A673 (cell line): ENCODE measurements at regions not wholly inside any gene's neighbourhood (a gene's known extent, or its start where the extent isn't known, plus 50 kb on each side); places are given as distances from the start of the nearest gene placed in this dataset.
"Not testable (repeated sequence)": the region's sequence is repeated elsewhere in the genome, so short reads cannot be mapped to it uniquely, and the experiment has no call there.

Source experiments
- BruUV-seq: library from RNA; stranded (reverse); fragments of 400-500 nt; replicated peaks from 2 replicates; lab custom pipeline; 2021; lab: Mats Ljungman, UMichigan
- CTCF ChIA-PET: fragments of 300-600 bp; sonication (Branson Sonifier 250); formaldehyde crosslinking; loops from one replicate; lab custom pipeline; 2022; ENCODE audit warnings: antibody characterized with exemption; lab: Charles Lee
- POLR2A ChIA-PET: fragments of 300-600 bp; sonication (Branson Sonifier 250); formaldehyde crosslinking; loops from one replicate; lab custom pipeline; 2022; ENCODE audit warnings: antibody characterized with exemption; ENCODE audit not compliant: low non-redundant PET; lab: Charles Lee
- DNase-seq: peaks from one replicate; pipeline ENCODE4 v3.0.0-alpha.2; 2015; ENCODE audit warnings: low spot score
- H3K27ac ChIP-seq: fragments of 200-600 bp; sonication (generic); 2 replicates; pipeline ENCODE4 v1.5.1; 2016; ENCODE audit warnings: mixed run types, low read depth, mild to moderate bottlenecking, mixed read lengths, antibody characterized with exemption, low read length; ENCODE audit not compliant: poor library complexity, severe bottlenecking
- H3K27me3 ChIP-seq: fragments of 200-600 bp; sonication (generic); replicated peaks from 2 replicates; pipeline ENCODE4 v1.6.1; 2017; ENCODE audit warnings: mixed run types, low read depth, mild to moderate bottlenecking, mixed read lengths, antibody characterized with exemption, low read length; ENCODE audit not compliant: insufficient read depth, poor library complexity
- H3K36me3 ChIP-seq: fragments of 200-600 bp; sonication (generic); 2 replicates; pipeline ENCODE4 v1.6.1; 2016; ENCODE audit warnings: mixed run types, mild to moderate bottlenecking, mixed read lengths, antibody characterized with exemption, low read length; ENCODE audit not compliant: insufficient read depth, poor library complexity, severe bottlenecking
- H3K4me1 ChIP-seq: fragments of 200-600 bp; sonication (generic); 2 replicates; pipeline ENCODE4 v1.6.1; 2017; ENCODE audit warnings: mixed run types, mild to moderate bottlenecking, mixed read lengths, antibody characterized with exemption, low read length; ENCODE audit not compliant: insufficient read depth, poor library complexity, severe bottlenecking
- H3K4me3 ChIP-seq: fragments of 200-600 bp; sonication (generic); 2 replicates; pipeline ENCODE4 v1.5.1; 2016; ENCODE audit warnings: low read depth, mixed run types, mild to moderate bottlenecking, mixed read lengths, low read length; ENCODE audit not compliant: poor library complexity, severe bottlenecking
- H3K9me3 ChIP-seq: fragments of 200-600 bp; sonication (generic); 2 replicates; pipeline ENCODE4 v1.6.1; 2016; ENCODE audit warnings: mixed run types, low read depth, mild to moderate bottlenecking, mixed read lengths, antibody characterized with exemption, low read length; ENCODE audit not compliant: poor library complexity, severe bottlenecking
- CTCF ChIP-seq: fragments of 300-800, 200-600 bp; sonication (generic); conservative IDR thresholded peaks from 2 replicates; pipeline ENCODE4 v1.5.1; 2017; ENCODE audit warnings: low read depth, mild to moderate bottlenecking, antibody characterized with exemption, low read length, moderate library complexity, mixed read lengths
- EZH2 ChIP-seq: fragments of 200-600 bp; sonication (generic); IDR thresholded peaks from 2 replicates; pipeline ENCODE4 v1.6.1; 2017; ENCODE audit warnings: borderline replicate concordance, low read depth, mild to moderate bottlenecking, mixed read lengths, antibody characterized with exemption, low read length; ENCODE audit not compliant: poor library complexity, severe bottlenecking
- intact Hi-C: fragments of 100-400 bp; cut with micrococcal nuclease; formaldehyde crosslinking; loops from one replicate; pipeline ENCODE4 v1.10.0; 2022; ENCODE audit not compliant: unreplicated experiment

GRCh38 chr10:8338177-8338766, 283.8 kb downstream of the GATA3 start:
- no peaks in the 10 kb centered on the region for H3K4me1 ChIP-seq
- ChIA-PET CTCF (no interaction called here), POLR2A (no interaction called here)
- H3K27ac ChIP-seq = no peak overlapping the region
- H3K27me3 ChIP-seq = peaks cover 3% of the 10 kb centered on the region
- no peak overlapping the region for H3K4me3 ChIP-seq
- H3K9me3 ChIP-seq = no peaks in the 10 kb centered on the region
- TF ChIP-seq CTCF (no peak), EZH2 (no peak)
- BruUV-seq = no TSS peak
- DNase-seq = no peak
- H3K36me3 ChIP-seq = no peaks in the 10 kb centered on the region
- intact Hi-C loops = no loop called here

GRCh38 chr10:8344756-8345155, 290.3 kb downstream of the GATA3 start:
- no peaks in the 10 kb centered on the region for H3K36me3 ChIP-seq
- no peaks in the 10 kb centered on the region for H3K9me3 ChIP-seq
- intact Hi-C loops = no loop called here
- no peaks in the 10 kb centered on the region for H3K27me3 ChIP-seq
- TF ChIP-seq EZH2 (no peak), CTCF (no peak)
- ChIA-PET POLR2A (no interaction called here), CTCF (no interaction called here)
- H3K27ac ChIP-seq = no peak overlapping the region
- no peak overlapping the region for H3K4me3 ChIP-seq
- peaks cover 19% of the 10 kb centered on the region for H3K4me1 ChIP-seq
- DNase-seq = no peak
- no TSS peak for BruUV-seq

- H3K4me3 ChIP-seq = no peak overlapping the region
- H3K36me3 ChIP-seq = no peaks in the 10 kb centered on the region
- no peaks in the 10 kb centered on the region for H3K9me3 ChIP-seq
- no peak overlapping the region for H3K27ac ChIP-seq
- BruUV-seq = no TSS peak
- TF ChIP-seq EZH2 (no peak), CTCF (no peak)
- no peaks in the 10 kb centered on the region for H3K27me3 ChIP-seq
- CTCF ChIA-PET = no interaction called here
- intact Hi-C loops = no loop called here
- POLR2A ChIA-PET = interaction anchor here (0.6 kb wide), 1 partner anchor 15 kb away, joined by 5 read pairs; no protein-coding TSS in a partner anchor
- H3K4me1 ChIP-seq = peaks cover 30% of the 10 kb centered on the region
- peak; percentile 35 for DNase-seq
These were observed 292.4 kb downstream of the GATA3 start for GRCh38 chr10:8346861-8347260.

- POLR2A ChIA-PET, BruUV-seq, intact Hi-C loops, H3K27ac ChIP-seq, DNase-seq, H3K9me3 ChIP-seq, H3K4me3 ChIP-seq, H3K36me3 ChIP-seq, H3K27me3 ChIP-seq, CTCF ChIA-PET: not testable (repeated sequence)
- H3K4me1 ChIP-seq = peaks cover 30% of the 10 kb centered on the region
These were observed 293.1 kb downstream of the GATA3 start for GRCh38 chr10:8347614-8348013.
